Prostate gland (tissue), 2 donors: ENCODE measurements at regions not wholly inside any gene's neighbourhood (a gene's known extent, or its start where the extent isn't known, plus 50 kb on each side); places are given as distances from the start of the nearest gene placed in this dataset.

ENCODE experiments used
- CTCF ChIP-seq, 4 experiments: fragments of 200-600 bp in 2 of 4; fragments of 450-650 bp in 2 of 4; sonication (generic) in 2 of 4; IDR thresholded peaks; 1 replicate in 3 of 4; 2 replicates in 1 of 4; pipeline ENCODE4 v1.5.1; 2016 to 2019; ENCODE audit warnings: antibody characterized with exemption in 4 of 4, mild to moderate bottlenecking in 2 of 4, moderate library complexity in 2 of 4
- POLR2A ChIP-seq: fragments of 450-650 bp; IDR thresholded peaks from one replicate; pipeline ENCODE4 v1.6.1; 2016; ENCODE audit warnings: antibody characterized with exemption, mild to moderate bottlenecking
- POLR2AphosphoS5 ChIP-seq: sonication (generic); formaldehyde crosslinking; IDR thresholded peaks from one replicate; pipeline ENCODE4 v1.6.1; 2017; ENCODE audit warnings: antibody characterized with exemption

- TF ChIP-seq CTCF (IDR thresholded peaks at IDR 0.05) (no peak), POLR2A (no peak), POLR2AphosphoS5 (no peak)
Observed at GRCh38 chr4:28686618-28687017, 1826.0 kb downstream of the STIM2 start.
